Stimulated activated CD8-positive, alpha-beta memory T cell treated with anti-CD3 and anti-CD28 coated beads, Interleukin-2, amount 100 ng/mL, for 1 hour (primary cell): ENCODE measurements at regions not wholly inside any gene's neighbourhood (a gene's known extent, or its start where the extent isn't known, plus 50 kb on each side); places are given as distances from the start of the nearest gene placed in this dataset.
"Not testable (repeated sequence)": the region's sequence is repeated elsewhere in the genome, so short reads cannot be mapped to it uniquely, and the experiment has no call there.

Experiments used
- DNase-seq, 2 donors: peaks; one replicate each; pipeline ENCODE4 v3.0.0-alpha.2; 2020; ENCODE audit warnings: low read depth in 2 of 2

- not testable (repeated sequence) for DNase-seq
Observed at GRCh38 chr12:14032191-14032590, 50.8 kb upstream of the GRIN2B start.

DNA sequence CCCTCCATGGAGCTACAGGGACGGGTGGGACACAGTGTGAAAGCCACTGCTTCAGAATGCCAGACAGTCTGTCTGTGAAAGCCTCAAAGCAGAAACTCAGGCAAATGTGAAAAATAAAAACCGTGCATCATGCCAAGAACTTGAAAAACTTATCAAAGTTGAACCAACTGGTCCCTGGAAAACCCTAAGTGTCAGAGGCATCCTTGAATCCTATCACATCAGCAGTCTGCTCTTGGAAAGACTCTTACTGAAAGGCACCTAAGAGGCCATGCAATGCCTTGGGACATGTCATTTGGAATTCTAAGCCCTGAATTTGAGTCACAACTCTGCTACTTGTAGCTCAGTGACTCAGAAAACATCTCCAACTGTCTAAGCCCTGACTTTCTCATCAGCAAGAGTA lies 62.4 kb upstream of the GRIN2B start:
- DNase-seq, result no peak

DNA sequence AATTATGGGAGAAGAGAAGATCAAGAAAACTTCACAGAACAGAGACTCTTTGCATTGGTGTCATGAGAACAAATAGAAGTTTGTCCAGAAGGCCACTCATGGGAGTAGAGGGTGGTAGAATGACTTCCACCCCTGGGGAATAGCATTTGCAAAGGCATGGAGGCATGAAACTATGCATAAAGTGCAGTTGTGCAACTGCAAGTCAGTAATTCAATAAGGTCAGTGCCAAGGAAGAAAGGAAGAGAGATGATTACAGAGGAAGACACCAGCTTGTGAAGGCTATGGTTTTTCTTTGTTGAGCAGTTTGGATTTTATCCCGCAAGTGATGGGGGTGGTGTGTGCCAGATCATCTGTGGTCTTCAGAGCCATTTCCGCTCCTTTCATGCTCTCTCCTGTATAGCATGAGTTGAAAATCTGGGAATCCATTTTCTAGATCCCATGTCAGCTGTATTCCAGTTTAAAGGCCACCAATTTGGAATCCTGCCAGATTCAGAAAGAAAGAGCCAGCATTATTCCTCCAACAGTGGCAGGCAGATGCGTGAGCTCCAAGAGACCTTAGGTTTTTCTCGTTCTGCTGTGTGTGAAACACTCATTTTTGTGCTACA lies 67.6 kb upstream of the GRIN2B start:
- no peak for DNase-seq

DNA sequence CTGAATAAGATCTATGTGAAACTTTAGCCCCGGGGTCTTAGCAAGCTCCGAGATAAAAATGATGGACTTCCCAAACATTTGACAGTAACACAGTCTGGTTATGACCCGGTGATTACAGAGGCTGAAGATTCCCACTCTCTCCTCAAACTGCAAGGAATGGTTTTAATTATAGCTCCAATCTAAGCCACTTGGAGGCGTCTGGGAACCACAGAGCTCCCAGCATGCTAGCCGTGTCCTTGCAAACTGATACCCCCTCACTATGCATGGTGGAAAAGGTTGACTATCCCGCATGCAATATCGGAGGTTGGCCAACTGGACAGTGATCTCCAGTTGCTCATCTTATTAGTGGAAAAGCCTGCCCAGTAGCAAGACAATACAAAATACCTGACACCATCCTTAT lies 76.5 kb upstream of the GRIN2B start:
- DNase-seq, result no peak

GRCh38 chr12:14058717-14059116 lies 77.3 kb upstream of the GRIN2B start:
- no peak for DNase-seq

DNA sequence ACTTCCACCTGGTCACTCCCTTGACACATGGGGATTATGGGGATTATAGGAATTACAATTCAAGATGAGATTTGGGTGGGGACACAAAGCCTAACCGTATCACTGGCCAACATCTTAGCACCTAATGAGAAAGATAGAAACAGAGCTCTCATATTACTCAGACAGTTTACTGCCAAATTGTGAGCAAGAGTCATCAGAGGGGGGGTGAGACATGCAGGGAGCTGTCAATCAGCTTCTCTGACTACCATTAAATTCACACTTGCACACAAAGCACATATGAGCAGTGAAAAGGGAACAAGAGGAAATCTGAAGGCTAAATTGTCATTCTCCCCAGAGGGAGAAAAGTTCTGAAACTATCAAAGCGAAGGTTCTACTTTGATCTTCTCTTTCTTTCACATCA lies 78.1 kb upstream of the GRIN2B start:
- no peak for DNase-seq

DNA sequence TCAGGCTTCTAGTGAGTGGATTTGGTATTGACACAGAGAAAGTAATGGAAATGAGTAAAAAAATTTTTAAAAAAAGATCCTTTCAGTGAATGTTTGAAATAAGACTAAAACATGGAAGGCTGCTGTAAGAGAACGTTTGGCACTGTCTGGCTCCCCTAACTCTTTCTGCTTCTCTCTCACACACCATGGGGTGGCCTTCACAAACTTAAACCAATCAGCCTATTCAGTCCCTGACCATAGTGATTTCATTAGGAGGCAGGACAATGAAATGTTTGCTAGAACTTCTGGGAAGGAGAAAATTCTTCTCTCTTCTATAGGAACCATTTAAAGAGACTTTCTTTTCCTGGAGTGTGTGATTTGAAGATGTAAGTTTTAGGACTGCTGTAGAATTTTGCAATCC lies 84.2 kb upstream of the GRIN2B start:
- no peak for DNase-seq

DNA sequence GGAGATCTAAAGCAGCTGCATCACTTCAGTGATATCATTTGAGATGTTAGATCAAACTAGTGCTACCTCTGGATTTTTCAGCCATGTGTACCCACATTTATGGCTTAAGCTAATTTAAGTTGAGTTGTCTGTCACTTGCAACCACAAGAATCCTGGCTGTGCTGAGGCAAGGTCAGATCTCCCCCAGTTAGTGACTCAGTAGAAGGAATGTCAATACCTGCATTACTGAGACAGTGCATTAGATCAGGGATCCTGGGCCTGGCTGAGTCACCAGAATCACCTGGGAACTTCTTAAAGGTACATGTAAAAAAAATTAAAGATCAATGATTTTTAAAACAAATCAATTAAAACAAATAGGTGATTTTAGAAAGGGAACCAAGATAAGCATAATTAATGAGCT lies 84.6 kb upstream of the GRIN2B start:
- no peak for DNase-seq

- DNase-seq, result no peak
Observed at GRCh38 chr12:14068961-14069360, 87.6 kb upstream of the GRIN2B start.

DNA sequence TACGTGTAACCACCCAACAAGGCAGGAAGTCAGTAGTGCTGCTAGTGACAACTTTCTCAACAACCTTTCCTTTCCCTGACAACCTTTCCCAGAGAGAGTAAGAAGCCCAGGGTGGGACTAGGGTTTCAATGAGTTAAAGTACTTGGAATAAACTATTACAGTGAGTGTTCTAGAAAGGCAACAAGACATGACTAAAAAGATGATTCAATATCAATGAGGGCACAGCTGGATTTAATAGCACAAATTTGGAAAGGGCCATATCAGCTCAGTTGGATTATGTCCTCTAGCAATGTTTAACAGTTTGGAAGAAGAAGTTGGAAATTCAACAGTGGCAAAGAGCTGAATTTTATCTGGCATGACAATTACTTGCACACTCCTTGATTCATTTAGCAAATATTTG lies 90.4 kb upstream of the GRIN2B start:
- DNase-seq, result no peak

- DNase-seq, result no peak
Observed at GRCh38 chr12:14072987-14073386, 91.6 kb upstream of the GRIN2B start.

DNA sequence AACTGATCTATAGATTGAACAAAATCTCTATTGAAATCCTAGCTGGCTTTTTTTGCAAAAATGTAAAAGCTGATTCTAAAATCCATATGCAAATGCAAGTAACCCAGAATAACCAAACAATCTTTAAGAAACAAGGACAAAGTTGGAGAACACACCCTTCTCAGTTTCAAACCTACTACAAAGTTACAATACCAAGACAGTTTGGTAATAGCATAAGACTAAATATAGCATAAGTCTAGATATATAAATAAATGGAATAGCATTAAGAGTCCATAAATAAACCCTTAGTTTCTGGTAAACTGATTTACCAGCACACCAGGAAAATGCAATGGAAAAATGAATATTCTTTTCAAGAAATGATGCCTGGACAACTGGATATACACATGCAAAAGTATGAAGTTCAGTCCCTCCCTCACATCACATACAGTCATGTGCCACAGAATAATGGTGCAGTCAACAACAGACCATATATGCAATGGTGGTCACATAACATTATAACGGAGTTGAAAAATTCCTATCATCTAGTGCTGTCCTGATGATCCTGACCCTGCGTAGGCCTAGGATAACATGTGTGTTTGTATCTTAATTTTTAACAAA lies 94.5 kb upstream of the GRIN2B start:
- no peak for DNase-seq

- DNase-seq, result no peak
Observed at GRCh38 chr12:14076538-14076937, 95.1 kb upstream of the GRIN2B start.

GRCh38 chr12:14086838-14087237 lies 105.4 kb upstream of the GRIN2B start:
- DNase-seq, result no peak

- DNase-seq, result no peak
Observed at GRCh38 chr12:14099994-14100393, 118.6 kb upstream of the GRIN2B start.

DNA sequence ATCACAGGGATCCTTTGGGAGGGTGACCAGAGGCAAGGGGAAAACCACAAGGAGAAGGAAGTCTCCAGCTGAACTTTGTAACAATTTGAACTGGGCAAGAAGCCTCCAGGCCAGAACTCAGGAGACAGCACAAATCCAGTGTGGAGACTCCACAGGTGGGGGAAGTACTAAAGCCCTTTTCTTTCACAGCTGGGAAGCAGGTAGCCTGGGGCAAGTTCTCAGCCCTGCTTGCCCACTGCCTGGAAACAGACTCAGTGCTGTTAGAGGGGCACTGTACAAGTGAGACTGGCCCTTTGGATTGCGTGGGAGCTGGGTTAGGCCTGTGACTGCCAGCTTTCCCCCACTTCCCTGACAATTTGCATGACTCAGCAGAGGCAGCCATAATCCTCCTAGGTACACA lies 120.2 kb upstream of the GRIN2B start:
- DNase-seq, result not testable (repeated sequence)

DNA sequence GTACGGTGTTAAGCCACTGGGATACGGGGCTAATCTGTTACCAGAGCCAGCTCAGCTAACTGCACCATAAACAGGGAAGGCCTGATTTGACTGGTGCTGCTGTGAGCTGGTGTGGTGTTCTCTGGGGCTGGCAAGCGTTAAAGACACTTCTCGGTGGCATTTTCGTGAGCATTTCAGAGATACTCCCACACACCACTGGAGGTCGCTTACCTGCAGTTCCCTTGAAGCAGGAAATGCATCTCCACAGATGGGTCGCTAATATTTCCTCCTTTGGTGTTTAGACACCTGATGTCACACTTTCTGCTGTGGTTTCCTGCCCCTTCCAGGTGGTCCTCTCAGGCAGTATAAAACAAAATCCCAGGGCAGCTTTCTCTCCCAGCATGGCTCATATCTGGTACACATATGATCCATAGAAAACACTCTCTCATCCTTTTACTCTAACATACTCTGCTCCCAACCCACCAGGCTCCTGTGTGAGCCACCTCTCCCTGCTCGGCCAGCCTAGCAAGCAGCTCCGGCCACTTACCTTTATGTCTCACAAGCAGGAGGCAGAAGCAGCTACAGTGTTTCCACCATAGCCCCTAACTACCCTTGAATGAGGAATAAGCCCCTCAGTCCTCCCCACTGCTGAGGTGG lies 129.9 kb upstream of the GRIN2B start:
- DNase-seq, result no peak

DNA sequence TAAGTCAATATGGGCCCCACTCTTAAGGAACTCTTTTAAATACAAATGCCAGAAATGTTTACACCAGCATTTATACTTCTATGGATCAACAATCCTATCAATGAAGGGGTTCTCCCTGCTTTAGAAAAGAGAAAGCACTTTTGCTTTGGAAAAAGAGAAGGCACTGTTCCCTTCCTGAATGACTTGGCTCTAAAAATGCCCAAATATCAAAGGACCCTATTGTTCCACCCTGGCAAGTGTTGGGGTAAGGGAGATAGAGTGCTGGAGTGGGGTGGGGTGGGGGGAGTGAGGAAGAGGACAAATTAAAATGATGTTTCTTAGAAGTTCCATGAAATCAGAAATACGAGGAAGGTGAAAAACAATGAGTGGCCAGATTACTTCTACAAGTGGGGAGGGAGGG lies 131.6 kb upstream of the GRIN2B start:
- DNase-seq, result no peak

GRCh38 chr12:14126692-14127091 lies 145.3 kb upstream of the GRIN2B start:
- no peak for DNase-seq

DNA sequence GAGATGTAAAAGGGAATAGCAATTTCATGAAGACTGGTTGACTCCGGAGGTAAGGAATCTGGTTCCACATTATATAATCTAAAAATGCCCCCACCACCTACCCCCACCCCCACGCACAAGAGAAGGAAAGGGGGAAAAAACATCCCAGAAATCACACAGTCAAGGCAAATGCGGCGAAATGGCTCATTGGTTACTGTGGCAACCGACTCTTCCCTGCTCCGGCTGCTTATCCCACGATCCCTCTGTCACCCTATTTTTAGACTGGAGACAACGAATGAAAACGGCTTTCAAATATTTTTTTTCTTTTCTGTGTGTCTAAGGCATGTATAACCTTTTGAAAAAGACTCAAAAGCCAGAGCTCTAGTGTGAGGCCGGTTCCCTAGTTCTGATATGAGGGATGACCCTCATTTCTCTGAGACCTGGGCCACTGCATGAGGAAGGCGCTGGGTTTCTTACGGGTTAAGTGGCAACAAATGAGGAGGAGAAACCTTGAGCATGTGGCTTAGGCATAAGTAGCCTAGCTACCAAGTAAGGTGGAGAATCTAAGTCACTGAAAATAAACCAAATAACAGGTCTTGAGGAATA lies 148.3 kb upstream of the GRIN2B start:
- DNase-seq, result no peak

- no peak for DNase-seq
Observed at GRCh38 chr12:14135996-14136395, 154.6 kb upstream of the GRIN2B start.

GRCh38 chr12:14138495-14138894 lies 157.1 kb upstream of the GRIN2B start:
- DNase-seq, result no peak
